GM23248 (cell line): ENCODE measurements at regions not wholly inside any gene's neighbourhood (a gene's known extent, or its start where the extent isn't known, plus 50 kb on each side); places are given as distances from the start of the nearest gene placed in this dataset.

Source experiments
- DNase-seq: peaks from one replicate; pipeline ENCODE4 v3.0.0-alpha.2; 2015
- H2AFZ ChIP-seq: fragments of 200-600 bp; sonication (generic); 2 replicates; pipeline ENCODE4 v1.6.1; 2016; ENCODE audit warnings: antibody characterized with exemption
- H3F3A ChIP-seq: fragments of 200-600 bp; sonication (generic); 2 replicates; pipeline ENCODE4 v1.6.1; 2016; ENCODE audit warnings: mild to moderate bottlenecking, antibody characterized with exemption, mixed run types; ENCODE audit not compliant: insufficient read depth
- H3K27ac ChIP-seq: fragments of 200-600 bp; sonication (generic); 2 replicates; pipeline ENCODE4 v1.5.1; 2016; ENCODE audit warnings: mild to moderate bottlenecking
- H3K27me3 ChIP-seq: fragments of 200-600 bp; sonication (generic); replicated peaks from 2 replicates; pipeline ENCODE4 v1.6.1; 2016; ENCODE audit warnings: mild to moderate bottlenecking; ENCODE audit not compliant: insufficient read depth
- H3K36me3 ChIP-seq: fragments of 200-600 bp; sonication (generic); 2 replicates; pipeline ENCODE4 v1.6.1; 2016; ENCODE audit warnings: low read depth, mild to moderate bottlenecking
- H3K4me1 ChIP-seq: fragments of 200-600 bp; sonication (generic); 2 replicates; pipeline ENCODE4 v1.6.1; 2016; ENCODE audit warnings: mild to moderate bottlenecking; ENCODE audit not compliant: insufficient read depth
- H3K4me2 ChIP-seq: fragments of 200-600 bp; sonication (generic); one replicate; pipeline ENCODE4 v1.6.1; 2016; ENCODE audit warnings: mild to moderate bottlenecking; ENCODE audit not compliant: unreplicated experiment
- H3K4me3 ChIP-seq: fragments of 200-600 bp; sonication (generic); 2 replicates; pipeline ENCODE4 v1.5.1; 2016; ENCODE audit warnings: mild to moderate bottlenecking
- H3K79me2 ChIP-seq: fragments of 200-600 bp; sonication (generic); 2 replicates; pipeline ENCODE4 v1.6.1; 2016; ENCODE audit warnings: mild to moderate bottlenecking; ENCODE audit not compliant: insufficient read depth
- H3K9ac ChIP-seq: fragments of 200-600 bp; sonication (generic); 2 replicates; pipeline ENCODE4 v1.6.1; 2016; ENCODE audit warnings: mild to moderate bottlenecking
- H3K9me2 ChIP-seq: fragments of 200-600 bp; sonication (generic); 2 replicates; pipeline ENCODE4 v1.6.1; 2016; ENCODE audit warnings: mixed run types, mild to moderate bottlenecking, moderate library complexity; ENCODE audit not compliant: insufficient read depth
- H3K9me3 ChIP-seq: fragments of 200-600 bp; sonication (generic); one replicate; pipeline ENCODE4 v1.6.1; 2017; ENCODE audit warnings: low read depth
- H4K20me1 ChIP-seq: fragments of 200-600 bp; sonication (generic); 2 replicates; pipeline ENCODE4 v1.6.0; 2016; ENCODE audit not compliant: insufficient read depth
- EZH2 ChIP-seq: fragments of 200-600 bp; sonication (generic); IDR thresholded peaks from 2 replicates; pipeline ENCODE4 v1.6.1; 2018; ENCODE audit warnings: antibody characterized with exemption, mild to moderate bottlenecking; ENCODE audit not compliant: insufficient read depth, poor library complexity, severe bottlenecking
- EZH2phosphoT487 ChIP-seq: fragments of 200-600 bp; sonication (generic); IDR thresholded peaks from 2 replicates; pipeline ENCODE4 v1.6.1; 2018; ENCODE audit warnings: antibody characterized with exemption, moderate library complexity, mild to moderate bottlenecking, low read depth; ENCODE audit not compliant: insufficient read depth
- WGBS, 2 experiments: methylation state at CpG; one replicate each; pipeline ENCODE4 v1.1.6; 2015 to 2017; ENCODE audit warnings: low lambda C conversion rate in 2 of 2, low coverage in 1 of 2; ENCODE audit errors: missing lambda C conversion rate in 2 of 2; 5-methylcytosine and 5-hydroxymethylcytosine counted together
- in situ Hi-C: fragments of 300-500 bp; cut with MboI; formaldehyde crosslinking; loops from 2 replicates; pipeline ENCODE4 v1.15.0; 2020

GRCh38 chr13:65756071-65756671 lies 1474.0 kb downstream of the PCDH9 start:
- Histone ChIP-seq H3K36me3 (no peaks in the 10 kb centered on the region), H3K79me2 (no peaks in the 10 kb centered on the region), H3K4me3 (no peak overlapping the region), H3K9me3 (peaks cover 3% of the 10 kb centered on the region), H3F3A (no peaks in the 10 kb centered on the region), H3K27ac (no peak overlapping the region), H3K4me2 (no peak overlapping the region), H3K9ac (no peak overlapping the region), H4K20me1 (no peaks in the 10 kb centered on the region), H3K9me2 (no peaks in the 10 kb centered on the region), H3K27me3 (no peaks in the 10 kb centered on the region), H2AFZ (no peak overlapping the region), H3K4me1 (no peaks in the 10 kb centered on the region)
- DNase-seq, result no peak
- TF ChIP-seq EZH2, result no peak
- no peak for TF ChIP-seq EZH2phosphoT487
- in situ Hi-C loops, result no loop called here
- WGBS, 2 experiments, result 32 to 39% methylated on average over 5 of the region's 5 CpGs

- H3F3A ChIP-seq, result no peaks in the 10 kb centered on the region
- TF ChIP-seq EZH2phosphoT487, result no peak
- TF ChIP-seq EZH2, result no peak
- no peak overlapping the region for H3K4me3 ChIP-seq
- in situ Hi-C loops, result no loop called here
- no peak overlapping the region for H3K9ac ChIP-seq
- no peaks in the 10 kb centered on the region for H3K79me2 ChIP-seq
- H3K36me3 ChIP-seq, result no peaks in the 10 kb centered on the region
- no peak overlapping the region for H2AFZ ChIP-seq
- no peaks in the 10 kb centered on the region for H3K27me3 ChIP-seq
- no peaks in the 10 kb centered on the region for H3K4me1 ChIP-seq
- no peaks in the 10 kb centered on the region for H3K9me3 ChIP-seq
- WGBS, 2 experiments, result 59 to 62% methylated on average over 19 of the region's 19 CpGs
- H3K9me2 ChIP-seq, result no peaks in the 10 kb centered on the region
- no peak for DNase-seq
- H3K27ac ChIP-seq, result no peak overlapping the region
- no peaks in the 10 kb centered on the region for H4K20me1 ChIP-seq
- no peak overlapping the region for H3K4me2 ChIP-seq
Measured at GRCh38 chr13:65748227-65748626, 1481.9 kb downstream of the PCDH9 start.

- H3K9me2 ChIP-seq, result no peaks in the 10 kb centered on the region
- in situ Hi-C loops, result no loop called here
- no peaks in the 10 kb centered on the region for H3K9me3 ChIP-seq
- DNase-seq, result no peak
- no peaks in the 10 kb centered on the region for H3K4me1 ChIP-seq
- no peaks in the 10 kb centered on the region for H4K20me1 ChIP-seq
- no peak overlapping the region for H3K27ac ChIP-seq
- no peaks in the 10 kb centered on the region for H3K27me3 ChIP-seq
- H3F3A ChIP-seq, result no peaks in the 10 kb centered on the region
- H3K4me3 ChIP-seq, result no peak overlapping the region
- TF ChIP-seq EZH2phosphoT487 (no peak), EZH2 (no peak)
- no peak overlapping the region for H2AFZ ChIP-seq
- no peak overlapping the region for H3K9ac ChIP-seq
- no peaks in the 10 kb centered on the region for H3K79me2 ChIP-seq
- H3K36me3 ChIP-seq, result no peaks in the 10 kb centered on the region
- no peak overlapping the region for H3K4me2 ChIP-seq
- WGBS, 2 experiments, result 13 to 19% methylated on average over 4 of the region's 4 CpGs
Measured at GRCh38 chr13:65746406-65746921, 1483.7 kb downstream of the PCDH9 start.

GRCh38 chr13:65744836-65745235 lies 1485.3 kb downstream of the PCDH9 start:
- H3K4me3 ChIP-seq, result no peak overlapping the region
- no peak for DNase-seq
- 0 to 5% methylated on average over 2 of the region's 2 CpGs for WGBS, 2 experiments
- TF ChIP-seq EZH2phosphoT487 (no peak), EZH2 (no peak)
- H3K9ac ChIP-seq, result no peak overlapping the region
- in situ Hi-C loops, result no loop called here
- H3K4me2 ChIP-seq, result no peak overlapping the region
- H3F3A ChIP-seq, result no peaks in the 10 kb centered on the region
- no peaks in the 10 kb centered on the region for H4K20me1 ChIP-seq
- no peak overlapping the region for H2AFZ ChIP-seq
- H3K79me2 ChIP-seq, result no peaks in the 10 kb centered on the region
- no peaks in the 10 kb centered on the region for H3K36me3 ChIP-seq
- H3K27ac ChIP-seq, result no peak overlapping the region
- H3K9me3 ChIP-seq, result no peaks in the 10 kb centered on the region
- H3K27me3 ChIP-seq, result no peaks in the 10 kb centered on the region
- H3K9me2 ChIP-seq, result no peaks in the 10 kb centered on the region
- H3K4me1 ChIP-seq, result no peaks in the 10 kb centered on the region

DNA sequence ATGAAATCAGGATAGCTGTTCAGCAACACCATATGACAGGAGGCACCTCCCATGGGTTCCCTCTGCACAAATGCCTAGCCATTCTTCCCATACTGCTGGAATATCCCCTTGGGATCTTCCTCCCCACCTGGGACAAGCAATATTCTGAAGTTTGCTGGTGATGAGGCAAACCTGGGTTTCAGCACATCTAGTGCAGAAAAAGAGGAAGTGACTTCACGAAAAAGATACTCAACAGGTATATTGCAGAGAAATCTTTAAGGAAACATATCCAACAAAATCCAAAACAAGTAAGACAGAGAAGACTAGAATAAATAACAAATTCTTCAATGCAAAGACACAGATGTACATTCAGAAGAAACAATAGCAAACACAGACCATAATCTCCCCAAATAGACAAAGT lies 1497.0 kb downstream of the PCDH9 start:
- Histone ChIP-seq H3K4me1 (no peaks in the 10 kb centered on the region), H3K27ac (no peak overlapping the region), H3F3A (no peaks in the 10 kb centered on the region), H4K20me1 (no peaks in the 10 kb centered on the region), H2AFZ (no peak overlapping the region), H3K4me3 (no peak overlapping the region), H3K9me3 (no peaks in the 10 kb centered on the region), H3K9me2 (no peaks in the 10 kb centered on the region), H3K36me3 (no peaks in the 10 kb centered on the region), H3K9ac (no peak overlapping the region), H3K27me3 (no peaks in the 10 kb centered on the region), H3K79me2 (no peaks in the 10 kb centered on the region), H3K4me2 (no peak overlapping the region)
- DNase-seq, result no peak
- in situ Hi-C loops, result no loop called here
- TF ChIP-seq EZH2 (no peak), EZH2phosphoT487 (no peak)
- 15 to 23% methylated on average over 1 of the region's 1 CpG for WGBS, 2 experiments
